ENCODE measurements at regions not wholly inside any gene's neighbourhood (a gene's known extent, or its start where the extent isn't known, plus 50 kb on each side); places are given as distances from the start of the nearest gene placed in this dataset.

DNA sequence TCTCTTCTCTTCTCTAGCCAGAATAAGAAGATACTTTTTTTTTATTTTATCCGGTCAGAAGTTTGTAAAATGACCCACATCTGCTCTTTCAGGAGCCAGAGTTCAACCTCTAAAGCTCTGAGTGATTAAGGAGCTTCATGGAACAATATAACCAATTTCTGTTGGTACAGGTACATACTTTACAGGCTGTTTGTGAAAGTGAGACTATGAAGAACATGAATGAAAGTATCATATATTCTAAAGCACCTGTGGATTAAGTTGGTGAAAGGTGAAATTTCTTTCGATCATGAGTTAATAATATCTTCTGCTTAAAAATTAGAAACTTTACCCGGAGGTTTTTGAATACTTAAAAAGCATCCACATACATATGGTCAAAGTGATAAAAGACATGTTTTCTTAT is 65.2 kb downstream of the DMRT2 start:
- CTCF ChIA-PET (ENCODE audit: unreplicated experiment) = no interaction called here
- H3K79me2 ChIP-seq (ENCODE audit: insufficient read depth, low read depth, low read length) = no peaks in the 10 kb centered on the region
- intact Hi-C loops (cut with micrococcal nuclease; ENCODE audit: unreplicated experiment) = no loop called here
- no peaks in the 10 kb centered on the region for H3K4me1 ChIP-seq (ENCODE audit: insufficient read depth, low read length, poor library complexity, severe bottlenecking)
- BruUV-seq (replicated peaks) = no TSS peak
- no peaks in the 10 kb centered on the region for H3K36me3 ChIP-seq (ENCODE audit: insufficient read depth, low read length)
- no peaks in the 10 kb centered on the region for H3K9me2 ChIP-seq (ENCODE audit: insufficient read depth, low read length)
- H2AFZ ChIP-seq (ENCODE audit: low read length) = no peak overlapping the region
- DNase-seq (ENCODE audit: low spot score) = no peak
- no peak overlapping the region for H3K4me3 ChIP-seq (ENCODE audit: low read depth, low read length, poor library complexity, severe bottlenecking)
- H3K9me3 ChIP-seq (ENCODE audit: low read length) = no peaks in the 10 kb centered on the region
- POLR2A ChIA-PET = no interaction called here
- no peaks in the 10 kb centered on the region for H4K20me1 ChIP-seq (ENCODE audit: insufficient read depth, low read length)
- no peak overlapping the region for H3K4me2 ChIP-seq (ENCODE audit: low read length)
- TF ChIP-seq, protein P1, sequence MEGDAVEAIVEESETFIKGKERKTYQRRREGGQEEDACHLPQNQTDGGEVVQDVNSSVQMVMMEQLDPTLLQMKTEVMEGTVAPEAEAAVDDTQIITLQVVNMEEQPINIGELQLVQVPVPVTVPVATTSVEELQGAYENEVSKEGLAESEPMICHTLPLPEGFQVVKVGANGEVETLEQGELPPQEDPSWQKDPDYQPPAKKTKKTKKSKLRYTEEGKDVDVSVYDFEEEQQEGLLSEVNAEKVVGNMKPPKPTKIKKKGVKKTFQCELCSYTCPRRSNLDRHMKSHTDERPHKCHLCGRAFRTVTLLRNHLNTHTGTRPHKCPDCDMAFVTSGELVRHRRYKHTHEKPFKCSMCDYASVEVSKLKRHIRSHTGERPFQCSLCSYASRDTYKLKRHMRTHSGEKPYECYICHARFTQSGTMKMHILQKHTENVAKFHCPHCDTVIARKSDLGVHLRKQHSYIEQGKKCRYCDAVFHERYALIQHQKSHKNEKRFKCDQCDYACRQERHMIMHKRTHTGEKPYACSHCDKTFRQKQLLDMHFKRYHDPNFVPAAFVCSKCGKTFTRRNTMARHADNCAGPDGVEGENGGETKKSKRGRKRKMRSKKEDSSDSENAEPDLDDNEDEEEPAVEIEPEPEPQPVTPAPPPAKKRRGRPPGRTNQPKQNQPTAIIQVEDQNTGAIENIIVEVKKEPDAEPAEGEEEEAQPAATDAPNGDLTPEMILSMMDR (conservative IDR thresholded peaks at IDR 0.05; ENCODE audit: low read length) = no peak
- no peak for TF ChIP-seq EZH2phosphoT487 (IDR thresholded peaks at IDR 0.05; ENCODE audit: borderline replicate concordance, low read depth, low read length)
- no peak overlapping the region for H3K27ac ChIP-seq (ENCODE audit: low read depth, low read length, poor library complexity, severe bottlenecking)

DNA sequence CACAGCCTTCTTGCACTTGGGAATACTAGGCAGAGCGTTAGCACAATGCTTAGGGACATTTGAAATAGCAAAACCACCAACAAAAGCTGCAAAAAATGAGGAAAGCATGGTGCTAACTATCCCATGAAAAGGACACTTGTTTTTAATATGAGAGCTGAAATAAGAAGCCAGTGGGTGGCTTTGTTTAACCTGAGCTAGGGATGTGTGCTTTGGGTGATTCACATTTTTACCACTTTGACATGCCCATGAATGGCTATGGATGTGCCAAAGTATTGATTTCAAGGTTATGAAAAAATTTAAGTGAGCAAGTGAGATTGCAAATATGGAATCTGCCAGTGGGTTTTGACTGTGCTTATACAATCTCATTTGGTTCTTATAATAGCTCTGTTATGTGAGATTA is 67.3 kb downstream of the DMRT2 start:
- no peaks in the 10 kb centered on the region for H3K9me2 ChIP-seq (ENCODE audit: insufficient read depth, low read length)
- H4K20me1 ChIP-seq (ENCODE audit: insufficient read depth, low read length) = no peaks in the 10 kb centered on the region
- no peak for DNase-seq (ENCODE audit: low spot score)
- CTCF ChIA-PET (ENCODE audit: unreplicated experiment) = no interaction called here
- H3K4me3 ChIP-seq (ENCODE audit: low read depth, low read length, poor library complexity, severe bottlenecking) = no peak overlapping the region
- H3K36me3 ChIP-seq (ENCODE audit: insufficient read depth, low read length) = no peaks in the 10 kb centered on the region
- no peaks in the 10 kb centered on the region for H3K4me1 ChIP-seq (ENCODE audit: insufficient read depth, low read length, poor library complexity, severe bottlenecking)
- POLR2A ChIA-PET = no interaction called here
- TF ChIP-seq, protein P1 (conservative IDR thresholded peaks at IDR 0.05; ENCODE audit: low read length) = no peak
- no peak for TF ChIP-seq EZH2phosphoT487 (IDR thresholded peaks at IDR 0.05; ENCODE audit: borderline replicate concordance, low read depth, low read length)
- no peaks in the 10 kb centered on the region for H3K9me3 ChIP-seq (ENCODE audit: low read length)
- no peak overlapping the region for H3K4me2 ChIP-seq (ENCODE audit: low read length)
- intact Hi-C loops (cut with micrococcal nuclease; ENCODE audit: unreplicated experiment) = no loop called here
- no TSS peak for BruUV-seq (replicated peaks)
- H2AFZ ChIP-seq (ENCODE audit: low read length) = no peak overlapping the region
- H3K79me2 ChIP-seq (ENCODE audit: insufficient read depth, low read depth, low read length) = no peaks in the 10 kb centered on the region
- H3K27ac ChIP-seq (ENCODE audit: low read depth, low read length, poor library complexity, severe bottlenecking) = no peak overlapping the region

- Histone ChIP-seq H3K9me2 (ENCODE audit: insufficient read depth, low read length) (no peaks in the 10 kb centered on the region), H3K4me1 (ENCODE audit: insufficient read depth, low read length, poor library complexity, severe bottlenecking) (no peaks in the 10 kb centered on the region), H3K4me2 (ENCODE audit: low read length) (no peak overlapping the region), H3K36me3 (ENCODE audit: insufficient read depth, low read length) (no peaks in the 10 kb centered on the region), H3K27ac (ENCODE audit: low read depth, low read length, poor library complexity, severe bottlenecking) (no peak overlapping the region), H3K79me2 (ENCODE audit: insufficient read depth, low read depth, low read length) (no peaks in the 10 kb centered on the region), H2AFZ (ENCODE audit: low read length) (no peak overlapping the region), H3K9me3 (ENCODE audit: low read length) (no peaks in the 10 kb centered on the region), H4K20me1 (ENCODE audit: insufficient read depth, low read length) (no peaks in the 10 kb centered on the region), H3K4me3 (ENCODE audit: low read depth, low read length, poor library complexity, severe bottlenecking) (no peak overlapping the region)
- no peak for TF ChIP-seq EZH2phosphoT487 (IDR thresholded peaks at IDR 0.05; ENCODE audit: borderline replicate concordance, low read depth, low read length)
- TF ChIP-seq, protein P1 (conservative IDR thresholded peaks at IDR 0.05; ENCODE audit: low read length) = no peak
- DNase-seq (ENCODE audit: low spot score) = no peak
- ChIA-PET POLR2A (interaction anchor here (0.7 kb wide), 1 partner anchor 86 kb away, joined by 3 read pairs; no protein-coding TSS in a partner anchor), CTCF (ENCODE audit: unreplicated experiment) (no interaction called here)
- intact Hi-C loops (cut with micrococcal nuclease; ENCODE audit: unreplicated experiment) = no loop called here
- BruUV-seq (replicated peaks) = no TSS peak
These were observed 70.5 kb downstream of the DMRT2 start for GRCh38 chr9:1120500-1121165.

Data from OCI-LY7 (cell line).